ENCODE measurements at regions not wholly inside any gene's neighbourhood (a gene's known extent, or its start where the extent isn't known, plus 50 kb on each side); places are given as distances from the start of the nearest gene placed in this dataset.
"Not testable (repeated sequence)": the region's sequence is repeated elsewhere in the genome, so short reads cannot be mapped to it uniquely, and the experiment has no call there.

DNA sequence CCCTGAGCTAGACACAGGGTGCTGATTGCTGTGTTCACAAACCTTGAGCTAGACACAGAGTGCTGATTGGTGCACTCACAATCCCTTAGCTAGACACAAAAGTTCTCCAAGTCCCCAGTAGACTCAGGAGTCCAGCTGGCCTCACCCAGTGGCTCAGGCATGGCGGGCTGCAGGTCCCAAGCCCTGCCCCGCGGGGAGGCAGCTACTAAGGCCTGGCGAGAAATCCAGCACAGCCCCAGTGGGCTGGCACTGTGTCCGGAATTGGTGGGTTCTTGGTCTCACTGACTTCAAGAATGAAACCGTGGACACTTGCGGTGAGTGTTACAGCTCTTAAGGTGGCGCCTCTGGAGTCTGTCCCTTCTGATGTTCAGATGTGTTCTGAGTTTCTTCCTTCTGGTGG, 741.2 kb downstream of the SOCS6 start:
- 90% methylated on average over 8 of the region's 8 CpGs for WGBS
- not testable (repeated sequence) for H3K4me3 ChIP-seq (ENCODE audit: insufficient read depth in 1 of 2, low read depth in 1 of 2, low read length in 2 of 2); H3K14ac ChIP-seq (ENCODE audit: low read length in 2 of 2); H3K9ac ChIP-seq (ENCODE audit: low read length); H2AFZ ChIP-seq (ENCODE audit: low read depth, low read length); H3K79me1 ChIP-seq (replicated peaks; ENCODE audit: low read length, poor library complexity, severe bottlenecking); DNase-seq; H3K18ac ChIP-seq (ENCODE audit: low read depth in 1 of 2, low read length in 2 of 2); H3K4ac ChIP-seq (ENCODE audit: low read depth in 1 of 2, low read length in 2 of 2); H3K27ac ChIP-seq (ENCODE audit: low read length, poor library complexity, severe bottlenecking); H2AK5ac ChIP-seq (ENCODE audit: low read length, severe bottlenecking); H2BK5ac ChIP-seq (ENCODE audit: low read depth, low read length, poor library complexity, severe bottlenecking); H3K4me1 ChIP-seq (ENCODE audit: control insufficient read depth, insufficient read depth, low read depth, low read length); H3K4me2 ChIP-seq (ENCODE audit: low read length, poor library complexity, severe bottlenecking); H3K9me3 ChIP-seq (ENCODE audit: control insufficient read depth, low read length); H3K36me3 ChIP-seq (ENCODE audit: control insufficient read depth in 1 of 2, insufficient read depth in 2 of 2, low read depth in 1 of 2, low read length in 2 of 2); H4K8ac ChIP-seq (ENCODE audit: low read length); H4K91ac ChIP-seq (ENCODE audit: low read length); H2BK15ac ChIP-seq (ENCODE audit: low read depth, poor library complexity, severe bottlenecking); H2BK12ac ChIP-seq (ENCODE audit: low read length in 2 of 2); H3K23ac ChIP-seq (ENCODE audit: low read length in 2 of 2); H2BK120ac ChIP-seq (ENCODE audit: low read depth, low read length); H3K27me3 ChIP-seq (ENCODE audit: control insufficient read depth in 1 of 2, insufficient read depth in 1 of 2, low read length in 2 of 2)

DNA sequence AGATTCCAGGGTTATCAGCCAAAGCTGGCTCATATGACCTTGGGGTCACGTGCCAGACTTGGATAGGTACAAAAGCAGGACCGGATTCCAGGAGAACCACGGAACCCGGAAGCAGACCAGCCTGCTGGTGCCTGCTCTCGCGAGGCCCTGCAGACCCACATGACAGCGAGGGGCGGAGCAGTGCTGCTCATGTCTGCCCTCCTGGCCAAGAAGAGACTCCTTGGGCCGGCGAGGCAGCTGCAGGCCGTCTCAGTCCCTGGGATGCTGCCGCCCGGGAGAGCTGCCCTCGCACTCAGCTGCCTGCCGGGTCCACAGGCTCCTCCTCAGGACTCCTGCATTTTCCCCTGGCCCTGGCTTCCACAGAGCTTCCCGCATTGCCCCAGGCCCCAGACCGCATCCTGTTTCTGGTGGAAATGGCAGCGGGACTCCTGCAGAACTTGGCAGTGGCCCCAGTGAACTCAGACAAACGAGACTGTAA, 739.5 kb downstream of the SOCS6 start:
- Histone ChIP-seq H3K79me1 (replicated peaks; ENCODE audit: low read length, poor library complexity, severe bottlenecking) (no peaks in the 10 kb centered on the region), H3K4me1 (ENCODE audit: control insufficient read depth, insufficient read depth, low read depth, low read length) (no peaks in the 10 kb centered on the region), H3K36me3 (ENCODE audit: control insufficient read depth in 1 of 2, insufficient read depth in 2 of 2, low read depth in 1 of 2, low read length in 2 of 2) (no peaks in the 10 kb centered on the region), H3K4ac (ENCODE audit: low read depth in 1 of 2, low read length in 2 of 2) (no peak overlapping the region), H3K14ac (ENCODE audit: low read length in 2 of 2) (no peak overlapping the region), H4K91ac (ENCODE audit: low read length) (no peak overlapping the region), H2BK5ac (ENCODE audit: low read depth, low read length, poor library complexity, severe bottlenecking) (no peak overlapping the region), H3K23ac (ENCODE audit: low read length in 2 of 2) (no peak overlapping the region), H3K9ac (ENCODE audit: low read length) (no peak overlapping the region), H2BK12ac (ENCODE audit: low read length in 2 of 2) (no peak overlapping the region), H3K4me3 (ENCODE audit: insufficient read depth in 1 of 2, low read depth in 1 of 2, low read length in 2 of 2) (no peak overlapping the region), H4K8ac (ENCODE audit: low read length) (no peak overlapping the region), H3K18ac (ENCODE audit: low read depth in 1 of 2, low read length in 2 of 2) (no peak overlapping the region), H2BK120ac (ENCODE audit: low read depth, low read length) (no peak overlapping the region), H3K9me3 (ENCODE audit: control insufficient read depth, low read length) (no peaks in the 10 kb centered on the region), H2BK15ac (ENCODE audit: low read depth, poor library complexity, severe bottlenecking) (no peak overlapping the region), H3K27me3 (ENCODE audit: control insufficient read depth in 1 of 2, insufficient read depth in 1 of 2, low read length in 2 of 2) (no peaks in the 10 kb centered on the region), H3K4me2 (ENCODE audit: low read length, poor library complexity, severe bottlenecking) (no peak overlapping the region), H3K27ac (ENCODE audit: low read length, poor library complexity, severe bottlenecking) (no peak overlapping the region), H2AK5ac (ENCODE audit: low read length, severe bottlenecking) (no peak overlapping the region), H2AFZ (ENCODE audit: low read depth, low read length) (no peak overlapping the region)
- 82% methylated on average over 19 of the region's 19 CpGs for WGBS
- DNase-seq = no peak

DNA sequence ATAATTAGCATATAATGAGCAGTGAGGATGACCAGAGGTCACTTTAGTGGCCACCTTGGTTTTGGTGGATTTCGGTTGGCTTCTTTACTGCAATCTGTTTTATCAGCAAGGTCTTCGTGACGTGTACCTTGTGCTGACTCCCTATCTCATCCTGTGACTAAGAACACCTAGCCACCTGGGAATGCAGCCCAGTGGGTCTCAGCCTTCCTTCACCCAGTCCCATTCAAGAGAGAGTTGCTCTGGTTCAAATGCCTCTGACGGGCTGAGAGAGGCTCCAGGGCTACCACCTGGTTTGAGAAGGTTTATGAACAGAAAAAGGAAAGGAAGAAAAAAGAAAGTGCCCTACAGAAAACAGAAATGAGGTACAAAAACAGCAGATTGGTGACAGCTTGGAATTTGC, 738.7 kb downstream of the SOCS6 start:
- WGBS = 74% methylated on average over 4 of the region's 4 CpGs
- H3K4ac ChIP-seq (ENCODE audit: low read depth in 1 of 2, low read length in 2 of 2) = no peak overlapping the region

DNA sequence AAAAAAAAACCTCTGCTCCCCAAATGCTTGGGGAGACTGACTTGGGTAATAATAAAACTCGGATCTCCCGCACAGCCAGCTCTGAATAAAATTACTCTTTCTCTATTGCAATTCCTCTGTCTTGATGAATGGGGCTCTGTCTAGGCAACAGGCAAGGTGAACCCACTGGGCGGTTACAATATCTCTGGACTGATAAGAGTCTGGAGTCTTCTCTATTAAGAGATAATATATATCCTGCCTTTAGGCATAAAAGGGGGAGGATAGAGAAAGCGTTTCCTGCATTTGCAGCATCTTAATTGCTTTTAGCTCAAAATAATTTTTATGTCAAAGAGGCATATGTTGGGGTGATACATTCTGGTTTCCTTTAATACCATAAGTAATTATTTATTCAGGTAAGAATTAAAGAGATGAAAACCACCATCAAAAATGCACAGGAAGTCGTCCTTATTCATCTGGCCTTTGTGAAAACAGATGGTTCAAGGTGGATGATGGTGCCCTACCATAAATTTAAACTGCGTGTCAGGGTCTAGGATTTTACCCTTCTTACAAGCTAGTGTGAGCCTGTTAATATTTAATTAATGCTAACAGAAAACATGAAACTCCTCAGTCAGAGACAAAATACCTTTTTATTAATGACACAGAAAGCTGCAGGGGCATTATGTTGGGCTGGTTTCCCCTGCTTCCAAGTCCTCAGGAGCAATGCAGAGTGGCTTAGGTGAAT, 736.8 kb downstream of the SOCS6 start:
- Histone ChIP-seq H4K8ac (ENCODE audit: low read length) (no peak overlapping the region), H3K79me1 (replicated peaks; ENCODE audit: low read length, poor library complexity, severe bottlenecking) (no peaks in the 10 kb centered on the region), H2BK120ac (ENCODE audit: low read depth, low read length) (no peak overlapping the region)

More for the DNA sequence above, 738.7 kb downstream of the SOCS6 start:
- Histone ChIP-seq H2AFZ (ENCODE audit: low read depth, low read length) (no peak overlapping the region), H3K27me3 (ENCODE audit: control insufficient read depth in 1 of 2, insufficient read depth in 1 of 2, low read length in 2 of 2) (no peaks in the 10 kb centered on the region), H2BK120ac (ENCODE audit: low read depth, low read length) (no peak overlapping the region), H2AK5ac (ENCODE audit: low read length, severe bottlenecking) (no peak overlapping the region), H3K18ac (ENCODE audit: low read depth in 1 of 2, low read length in 2 of 2) (no peak overlapping the region), H3K27ac (ENCODE audit: low read length, poor library complexity, severe bottlenecking) (no peak overlapping the region), H3K4me1 (ENCODE audit: control insufficient read depth, insufficient read depth, low read depth, low read length) (no peaks in the 10 kb centered on the region), H4K91ac (ENCODE audit: low read length) (no peak overlapping the region), H3K9me3 (ENCODE audit: control insufficient read depth, low read length) (no peaks in the 10 kb centered on the region), H2BK5ac (ENCODE audit: low read depth, low read length, poor library complexity, severe bottlenecking) (no peak overlapping the region), H3K4me3 (ENCODE audit: insufficient read depth in 1 of 2, low read depth in 1 of 2, low read length in 2 of 2) (no peak overlapping the region), H4K8ac (ENCODE audit: low read length) (no peak overlapping the region), H3K23ac (ENCODE audit: low read length in 2 of 2) (no peak overlapping the region), H3K79me1 (replicated peaks; ENCODE audit: low read length, poor library complexity, severe bottlenecking) (no peaks in the 10 kb centered on the region), H3K4me2 (ENCODE audit: low read length, poor library complexity, severe bottlenecking) (no peak overlapping the region), H3K36me3 (ENCODE audit: control insufficient read depth in 1 of 2, insufficient read depth in 2 of 2, low read depth in 1 of 2, low read length in 2 of 2) (no peaks in the 10 kb centered on the region), H2BK12ac (ENCODE audit: low read length in 2 of 2) (no peak overlapping the region), H3K14ac (ENCODE audit: low read length in 2 of 2) (no peak overlapping the region), H3K9ac (ENCODE audit: low read length) (no peak overlapping the region), H2BK15ac (ENCODE audit: low read depth, poor library complexity, severe bottlenecking) (no peak overlapping the region)
- no peak for DNase-seq

More for the DNA sequence above, 736.8 kb downstream of the SOCS6 start:
- Histone ChIP-seq H3K14ac (ENCODE audit: low read length in 2 of 2) (no peak overlapping the region), H3K4ac (ENCODE audit: low read depth in 1 of 2, low read length in 2 of 2) (no peak overlapping the region), H3K36me3 (ENCODE audit: control insufficient read depth in 1 of 2, insufficient read depth in 2 of 2, low read depth in 1 of 2, low read length in 2 of 2) (no peaks in the 10 kb centered on the region), H2BK12ac (ENCODE audit: low read length in 2 of 2) (no peak overlapping the region), H3K4me2 (ENCODE audit: low read length, poor library complexity, severe bottlenecking) (no peak overlapping the region), H3K9ac (ENCODE audit: low read length) (no peak overlapping the region), H4K91ac (ENCODE audit: low read length) (no peak overlapping the region), H2AFZ (ENCODE audit: low read depth, low read length) (no peak overlapping the region), H3K9me3 (ENCODE audit: control insufficient read depth, low read length) (no peaks in the 10 kb centered on the region), H3K4me1 (ENCODE audit: control insufficient read depth, insufficient read depth, low read depth, low read length) (no peaks in the 10 kb centered on the region), H3K27ac (ENCODE audit: low read length, poor library complexity, severe bottlenecking) (no peak overlapping the region), H3K23ac (ENCODE audit: low read length in 2 of 2) (no peak overlapping the region), H3K27me3 (ENCODE audit: control insufficient read depth in 1 of 2, insufficient read depth in 1 of 2, low read length in 2 of 2) (no peaks in the 10 kb centered on the region), H2BK5ac (ENCODE audit: low read depth, low read length, poor library complexity, severe bottlenecking) (no peak overlapping the region), H2BK15ac (ENCODE audit: low read depth, poor library complexity, severe bottlenecking) (no peak overlapping the region), H2AK5ac (ENCODE audit: low read length, severe bottlenecking) (no peak overlapping the region), H3K4me3 (ENCODE audit: insufficient read depth in 1 of 2, low read depth in 1 of 2, low read length in 2 of 2) (no peak overlapping the region), H3K18ac (ENCODE audit: low read depth in 1 of 2, low read length in 2 of 2) (no peak overlapping the region)
- no peak for DNase-seq
- WGBS = 44% methylated on average over 3 of the region's 6 CpGs

Measured in mesenchymal stem cell (in vitro differentiated cells and primary cell).